Sigmoid colon (tissue), 4 donors: ENCODE measurements at regions not wholly inside any gene's neighbourhood (a gene's known extent, or its start where the extent isn't known, plus 50 kb on each side); places are given as distances from the start of the nearest gene placed in this dataset.

Source experiments
- POLR2A ChIP-seq, 2 donors: fragments of 450-650 bp; IDR thresholded peaks; one replicate each; pipeline ENCODE4 v1.6.1; 2016; ENCODE audit warnings: antibody characterized with exemption in 2 of 2, mild to moderate bottlenecking in 2 of 2, moderate library complexity in 2 of 2
- POLR2AphosphoS5 ChIP-seq, 4 donors: sonication (generic); formaldehyde crosslinking; IDR thresholded peaks; one replicate each; pipeline ENCODE4 v1.6.1; 2017; ENCODE audit warnings: antibody characterized with exemption in 4 of 4
- TF ChIP-seq, protein P1 (sequence below), 4 experiments: fragments of 450-650 bp in 3 of 4; fragments of 200-600 bp in 1 of 4; IDR thresholded peaks; one replicate each; pipeline ENCODE4 v1.5.1; 2016 to 2019; ENCODE audit warnings: antibody characterized with exemption in 4 of 4, mild to moderate bottlenecking in 3 of 4, moderate library complexity in 2 of 4

DNA sequence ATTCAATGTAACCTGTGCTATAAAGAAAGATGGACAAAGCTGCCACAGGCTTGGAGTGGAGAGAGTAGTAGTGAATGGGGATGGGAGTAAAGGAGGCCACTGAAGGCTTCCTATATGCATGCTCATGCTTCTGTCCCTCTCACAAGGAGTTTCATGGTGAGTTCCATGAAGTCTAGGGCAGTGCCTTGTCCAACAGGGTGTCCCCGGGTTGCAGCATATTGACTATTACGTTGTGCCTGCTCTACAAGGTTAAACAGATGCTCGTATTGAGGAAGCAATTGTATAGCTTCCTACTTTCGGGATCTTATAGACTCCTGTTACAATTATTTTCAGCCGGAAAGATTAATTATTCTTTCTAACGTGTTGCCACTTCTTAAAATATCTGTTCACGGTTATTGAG is 129.1 kb upstream of the PIK3R1 start:
- TF ChIP-seq, protein P1, sequence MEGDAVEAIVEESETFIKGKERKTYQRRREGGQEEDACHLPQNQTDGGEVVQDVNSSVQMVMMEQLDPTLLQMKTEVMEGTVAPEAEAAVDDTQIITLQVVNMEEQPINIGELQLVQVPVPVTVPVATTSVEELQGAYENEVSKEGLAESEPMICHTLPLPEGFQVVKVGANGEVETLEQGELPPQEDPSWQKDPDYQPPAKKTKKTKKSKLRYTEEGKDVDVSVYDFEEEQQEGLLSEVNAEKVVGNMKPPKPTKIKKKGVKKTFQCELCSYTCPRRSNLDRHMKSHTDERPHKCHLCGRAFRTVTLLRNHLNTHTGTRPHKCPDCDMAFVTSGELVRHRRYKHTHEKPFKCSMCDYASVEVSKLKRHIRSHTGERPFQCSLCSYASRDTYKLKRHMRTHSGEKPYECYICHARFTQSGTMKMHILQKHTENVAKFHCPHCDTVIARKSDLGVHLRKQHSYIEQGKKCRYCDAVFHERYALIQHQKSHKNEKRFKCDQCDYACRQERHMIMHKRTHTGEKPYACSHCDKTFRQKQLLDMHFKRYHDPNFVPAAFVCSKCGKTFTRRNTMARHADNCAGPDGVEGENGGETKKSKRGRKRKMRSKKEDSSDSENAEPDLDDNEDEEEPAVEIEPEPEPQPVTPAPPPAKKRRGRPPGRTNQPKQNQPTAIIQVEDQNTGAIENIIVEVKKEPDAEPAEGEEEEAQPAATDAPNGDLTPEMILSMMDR (IDR thresholded peaks at IDR 0.05): no peak
- no peak for TF ChIP-seq POLR2AphosphoS5 (IDR thresholded peaks at IDR 0.05)
- no peak for TF ChIP-seq POLR2A (IDR thresholded peaks at IDR 0.05)
